DOHH2 (cell line): ENCODE measurements at regions not wholly inside any gene's neighbourhood (a gene's known extent, or its start where the extent isn't known, plus 50 kb on each side); places are given as distances from the start of the nearest gene placed in this dataset.

Experiments
- EZH2phosphoT487 ChIP-seq: fragments of 200-600 bp; sonication (generic); IDR thresholded peaks from 2 replicates; pipeline ENCODE4 v1.6.1; 2017; ENCODE audit warnings: borderline replicate concordance, mild to moderate bottlenecking, antibody characterized with exemption, low read length, moderate library complexity, mixed read lengths
- TF ChIP-seq, protein P1 (sequence below): fragments of 200-600 bp; sonication (generic); IDR thresholded peaks from one replicate; pipeline ENCODE4 v1.5.1; 2014; ENCODE audit warnings: antibody characterized with exemption, mild to moderate bottlenecking, low read depth, low read length; ENCODE audit not compliant: poor library complexity, severe bottlenecking

- TF ChIP-seq, protein P1, sequence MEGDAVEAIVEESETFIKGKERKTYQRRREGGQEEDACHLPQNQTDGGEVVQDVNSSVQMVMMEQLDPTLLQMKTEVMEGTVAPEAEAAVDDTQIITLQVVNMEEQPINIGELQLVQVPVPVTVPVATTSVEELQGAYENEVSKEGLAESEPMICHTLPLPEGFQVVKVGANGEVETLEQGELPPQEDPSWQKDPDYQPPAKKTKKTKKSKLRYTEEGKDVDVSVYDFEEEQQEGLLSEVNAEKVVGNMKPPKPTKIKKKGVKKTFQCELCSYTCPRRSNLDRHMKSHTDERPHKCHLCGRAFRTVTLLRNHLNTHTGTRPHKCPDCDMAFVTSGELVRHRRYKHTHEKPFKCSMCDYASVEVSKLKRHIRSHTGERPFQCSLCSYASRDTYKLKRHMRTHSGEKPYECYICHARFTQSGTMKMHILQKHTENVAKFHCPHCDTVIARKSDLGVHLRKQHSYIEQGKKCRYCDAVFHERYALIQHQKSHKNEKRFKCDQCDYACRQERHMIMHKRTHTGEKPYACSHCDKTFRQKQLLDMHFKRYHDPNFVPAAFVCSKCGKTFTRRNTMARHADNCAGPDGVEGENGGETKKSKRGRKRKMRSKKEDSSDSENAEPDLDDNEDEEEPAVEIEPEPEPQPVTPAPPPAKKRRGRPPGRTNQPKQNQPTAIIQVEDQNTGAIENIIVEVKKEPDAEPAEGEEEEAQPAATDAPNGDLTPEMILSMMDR: no peak
- TF ChIP-seq EZH2phosphoT487: no peak
Observed at GRCh38 chr2:102081243-102081522, 61.4 kb upstream of the IL1R1 start.
